NCI-H1105 treated with DMSO at 0.1 percent for 48 hours (cell line): ENCODE measurements at regions not wholly inside any gene's neighbourhood (a gene's known extent, or its start where the extent isn't known, plus 50 kb on each side); places are given as distances from the start of the nearest gene placed in this dataset.

Source experiments
- DNase-seq: peaks from one replicate; lab custom pipeline; 2025; lab: John Stamatoyannopoulos, UW

- no peak for DNase-seq
Observed at GRCh38 chr4:119707336-119707735, 78.7 kb upstream of the PDE5A start.

DNA sequence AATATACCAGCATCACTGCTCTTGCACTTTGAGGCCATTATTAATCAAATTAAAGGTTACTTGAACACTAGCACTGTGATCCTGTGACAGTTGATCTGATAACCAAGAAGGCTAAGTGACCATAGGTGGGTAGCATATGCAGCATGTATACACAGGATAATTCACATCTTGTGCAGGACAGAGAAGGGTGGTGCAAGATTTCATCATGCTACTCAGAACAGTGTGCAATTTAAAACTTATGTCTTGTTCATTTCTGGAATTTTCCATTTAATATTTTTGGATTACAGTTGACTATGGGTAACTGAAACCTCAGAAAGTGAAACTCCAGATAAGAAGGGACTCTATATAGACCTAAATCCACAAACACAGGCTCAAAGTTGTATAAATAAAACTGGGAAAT lies 78.2 kb upstream of the PDE5A start:
- DNase-seq, result no peak

DNA sequence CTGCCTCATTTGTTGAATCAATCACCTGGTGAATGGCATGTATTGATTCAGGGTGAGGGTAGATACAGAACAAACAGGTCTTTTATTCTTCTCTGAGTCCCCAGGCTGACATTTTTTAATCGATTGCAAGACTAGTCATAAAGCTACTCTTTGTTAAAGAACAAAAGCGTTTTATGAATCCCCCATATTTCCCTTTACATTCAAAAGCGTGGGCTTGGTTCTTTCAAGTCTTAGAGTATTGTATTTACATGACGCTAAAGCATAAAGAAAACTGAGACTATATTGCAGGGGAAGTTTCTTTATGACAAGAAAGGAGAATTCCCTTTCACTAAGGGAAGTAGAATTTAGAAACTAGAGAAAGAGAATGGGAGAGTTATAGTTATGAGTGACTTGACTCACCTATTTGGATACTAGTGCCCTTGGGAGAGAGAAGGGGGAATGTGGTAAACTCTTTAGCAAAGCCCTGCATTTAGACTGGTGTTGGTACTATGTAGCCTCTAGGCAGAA lies 69.3 kb upstream of the PDE5A start:
- no peak for DNase-seq

GRCh38 chr4:119696963-119697362 lies 68.4 kb upstream of the PDE5A start:
- DNase-seq, result no peak

GRCh38 chr4:119695216-119695615 lies 66.6 kb upstream of the PDE5A start:
- DNase-seq, result no peak

DNA sequence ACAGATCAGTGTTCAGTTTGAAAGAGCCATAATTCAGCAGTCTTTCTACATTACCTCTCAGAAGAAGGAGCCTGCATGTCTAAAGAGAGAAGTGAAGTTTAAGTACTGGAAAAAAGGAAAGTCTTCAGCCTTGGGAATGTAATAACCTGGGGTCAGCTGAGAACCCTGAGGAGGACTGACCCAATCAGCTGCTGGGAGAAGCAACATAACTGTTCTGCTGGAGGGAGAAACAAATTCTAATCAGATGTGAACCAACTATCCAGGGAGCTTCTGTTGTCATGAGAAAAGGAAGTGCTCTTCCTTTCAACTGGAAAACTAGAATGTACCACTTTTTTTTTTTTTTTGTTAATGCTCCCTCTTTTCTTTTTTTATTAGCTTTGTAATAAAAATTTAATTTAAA lies 64.5 kb upstream of the PDE5A start:
- DNase-seq, result no peak

GRCh38 chr4:119692001-119692400 lies 63.4 kb upstream of the PDE5A start:
- DNase-seq, result no peak

- no peak for DNase-seq
Observed at GRCh38 chr4:119690871-119691270, 62.3 kb upstream of the PDE5A start.

DNA sequence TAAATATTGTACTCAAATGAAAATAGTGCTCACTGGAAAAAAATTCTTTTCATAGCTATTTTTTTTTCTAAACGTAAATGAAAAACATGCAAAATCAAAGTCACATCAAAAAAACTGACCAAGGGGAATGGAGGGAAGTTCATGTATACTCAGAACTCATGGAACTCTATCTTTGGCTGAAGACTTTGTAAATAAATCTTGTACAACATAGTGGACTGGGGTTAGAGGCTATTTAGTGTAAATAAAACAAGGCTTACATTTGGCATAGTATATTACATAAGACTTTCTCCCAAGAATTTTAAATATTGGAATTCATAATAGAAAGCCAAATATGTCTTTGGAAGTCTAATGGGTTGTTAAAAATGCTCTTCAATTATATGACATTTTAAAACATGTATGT lies 59.8 kb upstream of the PDE5A start:
- DNase-seq, result no peak

GRCh38 chr4:119684463-119684862 lies 55.9 kb upstream of the PDE5A start:
- no peak for DNase-seq

- no peak for DNase-seq
Observed at GRCh38 chr4:119683518-119683917, 54.9 kb upstream of the PDE5A start.

DNA sequence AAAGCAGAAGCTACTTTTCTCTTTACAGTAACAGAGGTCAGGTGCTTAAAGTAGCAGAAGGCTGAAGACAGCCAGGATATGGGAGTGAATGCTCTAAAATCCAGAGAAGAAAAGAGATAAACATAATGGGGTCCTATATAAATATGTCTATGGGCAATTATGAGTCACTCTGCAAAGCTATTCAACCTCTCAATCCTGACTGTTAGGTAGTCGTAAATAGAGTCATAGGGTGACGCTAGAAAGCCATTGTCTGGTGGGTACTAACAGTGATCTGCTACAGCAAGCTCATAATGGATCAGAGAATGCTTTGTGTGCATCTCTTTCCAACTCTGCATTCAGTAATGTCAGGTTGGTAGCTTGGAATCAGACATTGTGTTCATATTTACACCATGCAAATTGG lies 53.5 kb upstream of the PDE5A start:
- DNase-seq, result no peak

- DNase-seq, result no peak
Observed at GRCh38 chr4:119679251-119679650, 50.6 kb upstream of the PDE5A start.

GRCh38 chr4:119678761-119679160 lies 50.2 kb upstream of the PDE5A start:
- no peak for DNase-seq
